PC-9 (cell line): ENCODE measurements at regions not wholly inside any gene's neighbourhood (a gene's known extent, or its start where the extent isn't known, plus 50 kb on each side); places are given as distances from the start of the nearest gene placed in this dataset.

Source experiments
- BruUV-seq: library from RNA; stranded (reverse); fragments of 400-500 nt; replicated peaks from 2 replicates; lab custom pipeline; 2021; lab: Mats Ljungman, UMichigan
- CTCF ChIA-PET: fragments of 300-600 bp; sonication (Branson Sonifier 250); formaldehyde crosslinking; loops from one replicate; lab custom pipeline; 2022; ENCODE audit warnings: antibody characterized with exemption; lab: Charles Lee
- POLR2A ChIA-PET: fragments of 300-600 bp; sonication (Branson Sonifier 250); formaldehyde crosslinking; loops from one replicate; lab custom pipeline; 2022; ENCODE audit warnings: antibody characterized with exemption; ENCODE audit not compliant: unreplicated experiment; lab: Charles Lee
- DNase-seq, 2 experiments: peaks; one replicate each; pipeline versions ENCODE4 v3.0.0 to v3.0.0-alpha.2; 2015 to 2022; ENCODE audit warnings: mixed read lengths in 1 of 2
- H2AFZ ChIP-seq: fragments of 200-600 bp; sonication (generic); 2 replicates; pipeline ENCODE4 v1.8.1; 2017; ENCODE audit warnings: antibody characterized with exemption
- H3F3A ChIP-seq: fragments of 200-600 bp; sonication (generic); 2 replicates; pipeline ENCODE4 v1.8.1; 2017; ENCODE audit warnings: antibody characterized with exemption, mild to moderate bottlenecking, low read depth; ENCODE audit not compliant: insufficient read depth
- H3K27ac ChIP-seq: fragments of 200-600 bp; sonication (generic); 2 replicates; pipeline ENCODE4 v1.6.1; 2016; ENCODE audit warnings: mixed run types
- H3K27me3 ChIP-seq: fragments of 200-600 bp; sonication (generic); 2 replicates; pipeline ENCODE4 v1.6.1; 2016; ENCODE audit warnings: low read depth, mixed run types; ENCODE audit not compliant: insufficient read depth
- H3K36me3 ChIP-seq: fragments of 200-600 bp; sonication (generic); 2 replicates; pipeline ENCODE4 v1.6.1; 2016; ENCODE audit warnings: low read depth, mixed run types
- H3K4me1 ChIP-seq: fragments of 200-600 bp; sonication (generic); replicated peaks from 2 replicates; pipeline ENCODE4 v1.6.1; 2016; ENCODE audit warnings: mixed run types; ENCODE audit not compliant: insufficient read depth
- H3K4me2 ChIP-seq: fragments of 200-600 bp; sonication (generic); 2 replicates; pipeline ENCODE4 v1.6.1; 2017; ENCODE audit warnings: mixed run types
- H3K4me3 ChIP-seq: fragments of 200-600 bp; sonication (generic); 2 replicates; pipeline ENCODE4 v1.6.1; 2016; ENCODE audit warnings: mixed run types
- H3K79me2 ChIP-seq: fragments of 200-600 bp; sonication (generic); 2 replicates; pipeline ENCODE4 v1.6.1; 2017; ENCODE audit warnings: low read depth, mixed run types
- H3K9me2 ChIP-seq: fragments of 200-600 bp; sonication (generic); 2 replicates; pipeline ENCODE4 v1.8.1; 2017; ENCODE audit warnings: mild to moderate bottlenecking; ENCODE audit not compliant: insufficient read depth
- H3K9me3 ChIP-seq: fragments of 200-600 bp; sonication (generic); 2 replicates; pipeline ENCODE4 v1.8.1; 2016; ENCODE audit warnings: low read depth; ENCODE audit not compliant: insufficient read depth
- H4K20me1 ChIP-seq: fragments of 200-600 bp; sonication (generic); 2 replicates; pipeline ENCODE4 v1.8.1; 2017; ENCODE audit not compliant: insufficient read depth
- CTCF ChIP-seq: fragments of 200-600 bp; sonication (generic); conservative IDR thresholded peaks from 2 replicates; pipeline ENCODE4 v1.6.1; 2017; ENCODE audit warnings: mixed run types, antibody characterized with exemption, mild to moderate bottlenecking, moderate library complexity
- EZH2 ChIP-seq: fragments of 200-600 bp; sonication (generic); IDR thresholded peaks from 2 replicates; pipeline ENCODE4 v1.8.0; 2017; ENCODE audit warnings: antibody characterized with exemption, low read depth
- intact Hi-C: fragments of 100-400 bp; cut with micrococcal nuclease; formaldehyde crosslinking; loops from one replicate; pipeline ENCODE4 v1.10.0; 2022; ENCODE audit not compliant: unreplicated experiment

- POLR2A ChIA-PET: no interaction called here
- no peaks in the 10 kb centered on the region for H3K27me3 ChIP-seq
- no TSS peak for BruUV-seq
- CTCF ChIA-PET: no interaction called here
- H3K36me3 ChIP-seq: no peaks in the 10 kb centered on the region
- no peak overlapping the region for H2AFZ ChIP-seq
- no peak for TF ChIP-seq EZH2
- TF ChIP-seq CTCF: no peak
- no peaks in the 10 kb centered on the region for H3F3A ChIP-seq
- no peaks in the 10 kb centered on the region for H4K20me1 ChIP-seq
- no peak overlapping the region for H3K4me2 ChIP-seq
- H3K4me1 ChIP-seq: no peaks in the 10 kb centered on the region
- H3K79me2 ChIP-seq: no peaks in the 10 kb centered on the region
- no peak overlapping the region for H3K27ac ChIP-seq
- H3K9me3 ChIP-seq: no peaks in the 10 kb centered on the region
- no peak overlapping the region for H3K4me3 ChIP-seq
- intact Hi-C loops: no loop called here
- no peaks in the 10 kb centered on the region for H3K9me2 ChIP-seq
- no peak for DNase-seq
Measured at GRCh38 chr13:65103351-65103750, 2126.8 kb downstream of the PCDH9 start.

GRCh38 chr13:65095161-65096082, 2134.7 kb downstream of the PCDH9 start:
- ChIA-PET CTCF (interaction anchor here (0.6 kb wide), 1 partner anchor 805 kb away, joined by 3 read pairs; no protein-coding TSS in a partner anchor), POLR2A (interaction anchor here (0.7 kb wide), 1 partner anchor 12 kb away, joined by 8 read pairs; no protein-coding TSS in a partner anchor)
- Histone ChIP-seq H3K9me3 (no peaks in the 10 kb centered on the region), H3K27me3 (no peaks in the 10 kb centered on the region), H3K4me2 (no peak overlapping the region), H3K79me2 (no peaks in the 10 kb centered on the region), H3K9me2 (no peaks in the 10 kb centered on the region), H3F3A (no peaks in the 10 kb centered on the region), H3K36me3 (no peaks in the 10 kb centered on the region), H4K20me1 (no peaks in the 10 kb centered on the region), H3K4me1 (no peaks in the 10 kb centered on the region), H2AFZ (no peak overlapping the region), H3K27ac (no peak overlapping the region), H3K4me3 (no peak overlapping the region)
- no peak for TF ChIP-seq EZH2
- no peak for TF ChIP-seq CTCF
- no TSS peak for BruUV-seq
- no peak for DNase-seq
- intact Hi-C loops: no loop called here

DNA sequence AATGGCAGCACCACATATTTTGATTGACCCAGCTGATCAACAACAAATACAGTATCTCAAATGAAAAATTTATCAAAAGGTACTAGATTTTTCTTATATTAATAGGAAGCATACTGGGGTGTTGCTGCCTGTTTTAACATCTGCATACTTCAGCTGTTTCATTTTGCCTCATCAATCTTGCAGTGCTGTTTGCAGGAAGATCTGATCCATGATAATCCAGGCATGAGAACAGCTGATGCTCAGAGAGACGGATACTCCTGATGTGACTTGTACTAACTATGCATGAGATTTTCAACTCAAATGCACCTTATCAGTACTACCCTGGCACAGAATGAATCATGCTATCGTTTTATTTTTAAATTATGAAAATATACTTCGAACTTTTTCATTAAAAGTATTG, 2136.8 kb downstream of the PCDH9 start:
- ChIA-PET CTCF (no interaction called here), POLR2A (no interaction called here)
- no peaks in the 10 kb centered on the region for H3K79me2 ChIP-seq
- H3F3A ChIP-seq: no peaks in the 10 kb centered on the region
- DNase-seq: no peak
- H2AFZ ChIP-seq: no peak overlapping the region
- no peaks in the 10 kb centered on the region for H3K9me3 ChIP-seq
- H3K4me2 ChIP-seq: no peak overlapping the region
- no peaks in the 10 kb centered on the region for H3K4me1 ChIP-seq
- no peaks in the 10 kb centered on the region for H3K36me3 ChIP-seq
- intact Hi-C loops: no loop called here
- H3K27ac ChIP-seq: no peak overlapping the region
- BruUV-seq: no TSS peak
- no peak for TF ChIP-seq EZH2
- TF ChIP-seq CTCF: no peak
- no peaks in the 10 kb centered on the region for H3K27me3 ChIP-seq
- H3K4me3 ChIP-seq: no peak overlapping the region
- H3K9me2 ChIP-seq: no peaks in the 10 kb centered on the region
- no peaks in the 10 kb centered on the region for H4K20me1 ChIP-seq
